ENCODE measurements at regions not wholly inside any gene's neighbourhood (a gene's known extent, or its start where the extent isn't known, plus 50 kb on each side); places are given as distances from the start of the nearest gene placed in this dataset.

DNA sequence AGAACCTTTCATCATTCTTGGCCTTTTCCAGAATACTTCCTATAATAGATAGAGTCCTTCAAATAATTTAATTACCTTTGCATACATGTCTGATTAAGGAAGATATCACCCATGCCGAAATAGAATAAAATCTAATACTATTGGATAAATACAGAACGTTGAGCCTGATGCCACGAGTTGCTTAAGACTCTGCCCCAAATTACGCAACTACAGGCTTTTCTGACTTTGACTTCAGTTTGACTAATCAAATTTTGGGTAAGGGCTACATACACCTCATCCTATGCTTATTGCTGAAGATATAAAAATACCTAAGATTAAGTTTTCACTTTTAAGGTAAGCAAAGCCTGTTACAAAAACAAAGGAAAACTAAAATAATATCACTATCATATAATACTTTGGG is 1065.1 kb upstream of the NRXN1 start:
- H3K27me3 ChIP-seq: no peaks in the 10 kb centered on the region
- no peaks in the 10 kb centered on the region for H3K4me1 ChIP-seq
- no peaks in the 10 kb centered on the region for H3K9me3 ChIP-seq
- no peak for DNase-seq
- H3K4me3 ChIP-seq: no peak overlapping the region
- intact Hi-C loops (cut with DNase I; ENCODE audit: low total_unique reads): no loop called here
- H3K36me3 ChIP-seq: no peaks in the 10 kb centered on the region
- no peak for TF ChIP-seq POLR2A (IDR thresholded peaks at IDR 0.05)
- TF ChIP-seq, protein P1, sequence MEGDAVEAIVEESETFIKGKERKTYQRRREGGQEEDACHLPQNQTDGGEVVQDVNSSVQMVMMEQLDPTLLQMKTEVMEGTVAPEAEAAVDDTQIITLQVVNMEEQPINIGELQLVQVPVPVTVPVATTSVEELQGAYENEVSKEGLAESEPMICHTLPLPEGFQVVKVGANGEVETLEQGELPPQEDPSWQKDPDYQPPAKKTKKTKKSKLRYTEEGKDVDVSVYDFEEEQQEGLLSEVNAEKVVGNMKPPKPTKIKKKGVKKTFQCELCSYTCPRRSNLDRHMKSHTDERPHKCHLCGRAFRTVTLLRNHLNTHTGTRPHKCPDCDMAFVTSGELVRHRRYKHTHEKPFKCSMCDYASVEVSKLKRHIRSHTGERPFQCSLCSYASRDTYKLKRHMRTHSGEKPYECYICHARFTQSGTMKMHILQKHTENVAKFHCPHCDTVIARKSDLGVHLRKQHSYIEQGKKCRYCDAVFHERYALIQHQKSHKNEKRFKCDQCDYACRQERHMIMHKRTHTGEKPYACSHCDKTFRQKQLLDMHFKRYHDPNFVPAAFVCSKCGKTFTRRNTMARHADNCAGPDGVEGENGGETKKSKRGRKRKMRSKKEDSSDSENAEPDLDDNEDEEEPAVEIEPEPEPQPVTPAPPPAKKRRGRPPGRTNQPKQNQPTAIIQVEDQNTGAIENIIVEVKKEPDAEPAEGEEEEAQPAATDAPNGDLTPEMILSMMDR (IDR thresholded peaks at IDR 0.05): no peak
- no peak overlapping the region for H3K27ac ChIP-seq

DNA sequence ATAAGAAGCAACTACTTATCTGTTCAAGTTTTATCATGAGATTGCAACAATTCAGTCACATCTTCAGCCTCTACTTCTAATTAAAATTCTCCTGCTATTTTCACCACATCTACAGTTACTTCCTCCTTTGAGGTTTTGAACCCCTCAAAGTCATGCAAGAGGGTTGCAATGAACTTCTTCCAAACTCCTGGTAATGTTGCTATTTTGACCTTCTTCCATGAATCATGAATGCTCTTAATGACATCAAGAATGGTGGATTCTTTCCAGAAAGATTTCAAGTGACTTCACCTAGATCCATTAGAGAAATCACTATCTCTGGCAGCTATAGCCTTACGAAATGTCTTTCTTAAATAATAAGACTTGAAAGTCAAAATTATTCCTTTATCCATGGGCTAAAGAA is 1052.8 kb upstream of the NRXN1 start:
- no peak for DNase-seq
- no peak overlapping the region for H3K27ac ChIP-seq
- H3K4me3 ChIP-seq: no peak overlapping the region
- H3K36me3 ChIP-seq: no peaks in the 10 kb centered on the region
- TF ChIP-seq, protein P1 (IDR thresholded peaks at IDR 0.05): no peak
- TF ChIP-seq POLR2A (IDR thresholded peaks at IDR 0.05): no peak
- H3K27me3 ChIP-seq: no peaks in the 10 kb centered on the region
- intact Hi-C loops (cut with DNase I; ENCODE audit: low total_unique reads): no loop called here
- no peaks in the 10 kb centered on the region for H3K4me1 ChIP-seq
- H3K9me3 ChIP-seq: no peaks in the 10 kb centered on the region

DNA sequence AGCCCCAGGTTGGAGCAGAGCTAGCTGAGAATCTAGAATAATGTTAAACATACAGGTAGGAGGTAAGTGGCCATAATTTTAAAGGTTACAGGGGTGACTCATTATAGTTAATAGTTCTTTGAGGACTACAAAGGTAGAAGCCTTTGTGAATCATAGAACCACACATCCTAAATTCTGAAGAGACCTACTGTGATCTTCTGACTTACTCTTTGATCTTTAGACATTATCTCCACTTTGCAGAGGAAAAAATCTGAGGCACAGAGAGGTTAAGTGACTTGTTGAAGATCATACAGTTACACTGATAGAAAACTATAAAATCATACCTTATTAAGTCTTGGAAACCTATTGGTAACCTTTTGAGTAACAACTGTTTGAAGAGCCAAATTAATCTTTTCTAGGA is 1051.3 kb upstream of the NRXN1 start:
- Histone ChIP-seq H3K27me3 (no peaks in the 10 kb centered on the region), H3K4me3 (no peak overlapping the region), H3K27ac (no peak overlapping the region), H3K9me3 (no peaks in the 10 kb centered on the region), H3K36me3 (no peaks in the 10 kb centered on the region), H3K4me1 (no peaks in the 10 kb centered on the region)
- TF ChIP-seq, protein P1 (IDR thresholded peaks at IDR 0.05): no peak
- no peak for TF ChIP-seq POLR2A (IDR thresholded peaks at IDR 0.05)
- intact Hi-C loops (cut with DNase I; ENCODE audit: low total_unique reads): no loop called here
- DNase-seq: no peak

DNA sequence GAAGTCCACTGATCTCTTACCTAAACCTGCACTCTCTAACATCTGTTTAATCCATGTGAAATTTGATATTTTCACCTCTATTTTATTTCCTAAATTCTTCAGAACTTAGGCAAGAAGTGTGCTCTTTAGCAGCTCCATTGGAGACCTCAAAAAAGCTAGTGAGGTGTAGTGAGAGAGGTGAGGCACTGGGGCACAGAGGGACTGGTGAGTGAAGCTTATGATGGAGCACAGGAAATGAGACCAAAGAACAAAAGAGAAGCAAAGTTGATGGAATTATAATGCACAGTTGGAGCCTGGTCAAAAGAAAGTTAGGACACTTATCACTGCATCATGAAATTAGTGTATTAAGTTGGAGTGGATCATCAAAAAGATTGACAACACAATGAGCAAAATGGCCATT is 1050.7 kb upstream of the NRXN1 start:
- no peak overlapping the region for H3K4me3 ChIP-seq
- H3K9me3 ChIP-seq: no peaks in the 10 kb centered on the region
- intact Hi-C loops (cut with DNase I; ENCODE audit: low total_unique reads): no loop called here
- H3K27ac ChIP-seq: no peak overlapping the region
- no peak for DNase-seq
- no peaks in the 10 kb centered on the region for H3K27me3 ChIP-seq
- no peaks in the 10 kb centered on the region for H3K4me1 ChIP-seq
- TF ChIP-seq POLR2A (IDR thresholded peaks at IDR 0.05): no peak
- TF ChIP-seq, protein P1 (IDR thresholded peaks at IDR 0.05): no peak
- H3K36me3 ChIP-seq: no peaks in the 10 kb centered on the region

DNA sequence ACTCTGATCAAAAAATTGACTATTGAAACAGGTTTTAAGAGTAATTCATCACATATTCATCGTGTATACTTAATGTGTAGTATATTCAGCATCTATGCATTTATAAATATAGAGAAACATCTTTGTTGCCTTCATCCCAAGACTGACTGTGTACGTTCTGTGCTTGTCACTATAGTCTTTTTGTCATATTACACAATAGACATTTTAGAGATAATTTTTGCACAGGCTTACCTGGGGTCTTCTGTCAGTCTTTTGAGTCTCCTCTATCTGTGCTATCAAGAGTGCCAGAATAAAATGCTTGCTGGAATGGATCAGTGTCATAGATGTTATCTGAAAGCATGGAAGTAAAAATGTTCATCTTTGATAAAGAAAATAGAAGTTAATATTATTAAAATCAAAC is 1047.7 kb upstream of the NRXN1 start:
- Histone ChIP-seq H3K9me3 (no peaks in the 10 kb centered on the region), H3K36me3 (no peaks in the 10 kb centered on the region), H3K27ac (no peak overlapping the region), H3K4me3 (no peak overlapping the region), H3K4me1 (no peaks in the 10 kb centered on the region), H3K27me3 (no peaks in the 10 kb centered on the region)
- DNase-seq: no peak
- TF ChIP-seq, protein P1 (IDR thresholded peaks at IDR 0.05): no peak
- TF ChIP-seq POLR2A (IDR thresholded peaks at IDR 0.05): no peak
- intact Hi-C loops (cut with DNase I; ENCODE audit: low total_unique reads): no loop called here
